ENCODE measurements at regions not wholly inside any gene's neighbourhood (a gene's known extent, or its start where the extent isn't known, plus 50 kb on each side); places are given as distances from the start of the nearest gene placed in this dataset.

GRCh38 chr5:168076561-168076991, 214.9 kb upstream of the WWC1 start:
- peak; percentile 59 for TF ChIP-seq CTCF (IDR thresholded peaks at IDR 0.05; ENCODE audit: low read depth, low read length, missing control alignments)
- no peak for DNase-seq (ENCODE audit: low read depth)
- H3K4me3 ChIP-seq (ENCODE audit: low read depth, low read length), result no peak overlapping the region

- no peak for DNase-seq (ENCODE audit: low read depth)
- no peak for TF ChIP-seq CTCF (IDR thresholded peaks at IDR 0.05; ENCODE audit: low read depth, low read length, missing control alignments)
- no peak overlapping the region for H3K4me3 ChIP-seq (ENCODE audit: low read depth, low read length)
These were observed 206.0 kb upstream of the WWC1 start for GRCh38 chr5:168085261-168086031.

- no peak overlapping the region for H3K4me3 ChIP-seq (ENCODE audit: low read depth, low read length)
- TF ChIP-seq CTCF (IDR thresholded peaks at IDR 0.05; ENCODE audit: low read depth, low read length, missing control alignments), result no peak
These were observed 205.3 kb upstream of the WWC1 start for GRCh38 chr5:168086104-168086610.

GRCh38 chr5:168086746-168087145, 204.7 kb upstream of the WWC1 start:
- no peak for TF ChIP-seq CTCF (IDR thresholded peaks at IDR 0.05; ENCODE audit: low read depth, low read length, missing control alignments)
- H3K4me3 ChIP-seq (ENCODE audit: low read depth, low read length), result no peak overlapping the region
- DNase-seq (ENCODE audit: low read depth), result no peak

More at GRCh38 chr5:168086104-168086610, 205.3 kb upstream of the WWC1 start:
- DNase-seq (ENCODE audit: low read depth), result no peak

- no peak for TF ChIP-seq CTCF (IDR thresholded peaks at IDR 0.05; ENCODE audit: low read depth, low read length, missing control alignments)
- DNase-seq (ENCODE audit: low read depth), result no peak
- no peak overlapping the region for H3K4me3 ChIP-seq (ENCODE audit: low read depth, low read length)
These were observed 202.9 kb upstream of the WWC1 start for GRCh38 chr5:168088410-168089173.

GRCh38 chr5:168089201-168089887, 202.1 kb upstream of the WWC1 start:
- no peak overlapping the region for H3K4me3 ChIP-seq (ENCODE audit: low read depth, low read length)
- DNase-seq (ENCODE audit: low read depth), result no peak
- TF ChIP-seq CTCF (IDR thresholded peaks at IDR 0.05; ENCODE audit: low read depth, low read length, missing control alignments), result no peak

Data from GM12864 (cell line).